Lower leg skin (tissue), 3 donors: ENCODE measurements at regions not wholly inside any gene's neighbourhood (a gene's known extent, or its start where the extent isn't known, plus 50 kb on each side); places are given as distances from the start of the nearest gene placed in this dataset.

ENCODE experiments used
- CTCF ChIP-seq, 3 donors: fragments of 450-650 bp; IDR thresholded peaks; one replicate each; pipeline ENCODE4 v1.5.1; 2016; ENCODE audit warnings: antibody characterized with exemption in 3 of 3, mild to moderate bottlenecking in 3 of 3, moderate library complexity in 2 of 3
- POLR2A ChIP-seq, 2 donors: fragments of 450-650 bp; IDR thresholded peaks; one replicate each; pipeline ENCODE4 v1.6.1; 2016 to 2017; ENCODE audit warnings: antibody characterized with exemption in 2 of 2, mild to moderate bottlenecking in 1 of 2, moderate library complexity in 1 of 2

- TF ChIP-seq CTCF (IDR thresholded peaks at IDR 0.05) = no peak
- TF ChIP-seq POLR2A (IDR thresholded peaks at IDR 0.05) = no peak
These were observed 276.2 kb downstream of the MDFIC start for GRCh38 chr7:115198143-115198542.
